Inflammatory macrophage treated with lipopolysaccharide for 1 hour (primary cell): ENCODE measurements at regions not wholly inside any gene's neighbourhood (a gene's known extent, or its start where the extent isn't known, plus 50 kb on each side); places are given as distances from the start of the nearest gene placed in this dataset.
"Not testable (repeated sequence)": the region's sequence is repeated elsewhere in the genome, so short reads cannot be mapped to it uniquely, and the experiment has no call there.

Source experiments
- DNase-seq, 2 donors: peaks; one replicate each; pipeline ENCODE4 v3.0.0-alpha.2; 2020 to 2022

DNA sequence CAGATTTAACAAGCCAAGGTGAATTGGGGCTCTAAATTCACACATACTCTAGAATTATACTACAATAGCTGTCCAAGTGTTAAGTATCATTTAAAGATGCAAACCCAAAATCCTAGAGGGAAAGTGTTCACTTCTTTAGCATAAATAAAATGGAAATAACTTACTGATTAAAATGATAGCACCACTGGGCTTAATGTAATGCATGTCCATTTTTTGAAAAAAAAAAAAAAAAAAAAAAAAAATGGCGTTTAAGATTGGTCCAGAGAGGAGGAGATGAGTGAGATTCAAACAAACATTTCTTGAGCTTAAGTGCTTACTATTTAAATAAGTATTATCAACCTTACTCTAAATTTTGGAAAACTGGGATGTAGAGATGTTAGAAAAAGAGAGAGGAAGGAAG, 251.5 kb upstream of the CWC22 start:
- no peak for DNase-seq

DNA sequence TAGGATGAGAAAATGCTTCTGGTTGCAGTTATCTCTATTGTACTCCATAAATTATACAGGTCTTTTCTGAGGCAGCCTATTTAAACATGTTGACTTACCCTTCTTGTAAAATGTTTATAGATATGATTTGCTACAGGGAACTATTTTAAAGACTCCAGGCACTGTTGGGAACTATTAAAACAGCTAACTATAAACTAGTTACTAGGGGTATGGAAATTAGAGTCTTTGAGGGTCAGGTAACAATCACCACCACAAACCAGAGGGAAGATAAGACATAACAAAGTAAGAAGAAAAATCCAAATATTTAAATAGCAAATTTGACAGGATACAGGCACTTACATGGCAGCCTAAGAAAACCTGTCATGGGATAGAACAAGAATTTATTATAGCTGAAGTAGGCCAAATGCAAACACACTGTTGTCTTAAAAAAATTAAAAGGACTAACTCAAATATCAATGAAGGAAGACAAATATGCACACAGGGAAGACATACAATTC, 251.0 kb upstream of the CWC22 start:
- no peak for DNase-seq

DNA sequence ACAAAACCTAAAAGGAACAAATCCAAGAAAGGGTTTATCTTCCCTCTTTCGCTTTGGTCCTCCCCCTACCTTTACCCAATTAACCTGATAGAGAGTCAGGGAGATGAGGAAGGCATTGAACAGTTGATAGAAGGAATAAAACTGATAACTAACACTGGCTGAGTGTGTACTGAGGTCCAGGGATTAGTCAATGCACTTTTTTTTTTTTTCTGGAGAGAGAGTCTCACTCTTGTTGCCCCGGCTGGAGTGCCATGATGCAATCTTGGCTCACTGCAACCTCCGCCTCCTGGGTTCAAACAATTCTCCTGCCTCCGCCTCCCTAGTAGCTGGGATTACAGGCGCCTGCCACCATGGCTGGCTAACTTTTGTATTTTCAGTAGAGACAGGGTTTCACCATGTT, 250.2 kb upstream of the CWC22 start:
- no peak for DNase-seq

DNA sequence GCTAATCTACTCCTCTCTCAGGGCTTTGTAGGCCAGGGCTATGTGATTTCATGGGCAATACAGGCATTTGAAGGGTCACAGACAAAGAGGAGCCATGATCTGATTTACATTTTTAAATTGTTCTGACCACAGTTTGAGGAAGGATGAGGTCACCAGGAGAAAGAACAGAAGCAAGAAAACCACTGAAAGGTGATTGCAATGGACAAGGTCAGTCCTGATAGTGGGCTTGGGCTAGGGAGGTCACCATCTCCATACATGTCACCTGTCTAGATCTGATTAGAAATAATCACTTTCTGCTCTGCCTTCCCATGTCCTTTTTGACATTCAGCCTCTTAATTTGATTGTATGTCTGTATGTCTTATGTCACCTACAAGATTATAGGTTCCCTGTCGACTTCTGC, 248.9 kb upstream of the CWC22 start:
- no peak for DNase-seq

DNA sequence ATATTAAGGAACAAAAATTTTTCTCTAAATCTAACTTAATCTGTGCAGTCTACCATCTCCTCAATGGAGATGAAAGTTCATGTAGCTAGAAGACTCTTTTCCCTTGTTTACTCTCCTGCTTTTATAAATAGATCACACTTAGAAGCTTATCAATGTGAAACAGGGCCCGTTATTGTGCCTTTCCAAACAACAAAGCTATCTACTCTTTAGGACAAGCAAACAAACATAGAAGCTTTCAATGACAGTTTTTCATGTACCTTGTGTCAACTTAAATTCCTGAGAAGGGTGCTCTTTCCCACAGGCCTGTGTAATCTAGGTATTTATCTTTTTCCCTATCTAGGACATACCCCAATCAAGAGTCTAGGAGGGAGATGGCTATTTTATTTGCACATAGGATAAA, 247.8 kb upstream of the CWC22 start:
- no peak for DNase-seq

- no peak for DNase-seq
Observed at GRCh38 chr2:180247658-180248057, 240.6 kb upstream of the CWC22 start.

GRCh38 chr2:180246268-180246667, 239.2 kb upstream of the CWC22 start:
- no peak for DNase-seq

- no peak for DNase-seq
Observed at GRCh38 chr2:180240774-180241173, 233.7 kb upstream of the CWC22 start.

DNA sequence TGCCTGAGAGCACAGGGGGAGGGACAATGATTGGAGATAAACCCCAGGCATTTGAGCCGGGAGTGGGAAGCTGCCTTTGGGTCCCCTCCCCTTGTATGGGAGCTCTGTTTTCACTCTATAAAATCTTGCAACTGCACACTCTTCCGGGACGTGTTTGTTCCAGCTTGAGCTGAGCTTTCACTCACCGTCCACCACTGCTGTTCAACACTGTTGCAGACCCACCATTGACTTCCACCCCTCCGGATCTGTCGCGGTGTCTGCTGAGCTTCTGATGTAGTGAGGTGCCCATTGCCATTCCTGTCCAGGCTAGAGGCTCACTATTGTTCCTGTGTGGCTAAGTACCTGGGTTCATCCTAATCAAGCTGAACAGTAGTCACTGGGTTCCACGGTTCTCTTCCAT, 231.6 kb upstream of the CWC22 start:
- DNase-seq: no peak

DNA sequence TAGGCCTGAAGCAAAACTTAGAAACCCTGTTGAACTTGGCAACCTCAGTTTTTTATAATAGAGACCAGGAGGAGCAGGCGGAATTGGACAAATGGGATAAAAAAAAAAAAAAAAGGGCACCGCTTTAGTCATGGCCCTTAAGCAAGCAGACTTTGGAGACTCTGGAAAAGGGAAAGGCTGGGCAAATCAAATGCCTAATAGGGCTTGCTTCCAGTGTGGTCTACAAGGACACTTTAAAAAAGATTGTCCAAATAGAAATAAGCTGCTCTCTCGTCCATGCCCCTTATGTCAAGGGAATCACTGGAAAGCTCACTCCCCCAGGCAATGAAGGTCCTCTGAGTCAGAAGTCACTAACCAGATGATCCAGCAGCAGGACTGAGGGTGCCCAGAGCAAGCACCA, 229.0 kb upstream of the CWC22 start:
- not testable (repeated sequence) for DNase-seq

- DNase-seq: not testable (repeated sequence)
Observed at GRCh38 chr2:180235506-180235905, 228.4 kb upstream of the CWC22 start.

- DNase-seq: not testable (repeated sequence)
Observed at GRCh38 chr2:180234991-180235390, 227.9 kb upstream of the CWC22 start.

GRCh38 chr2:180231015-180231414, 223.9 kb upstream of the CWC22 start:
- no peak for DNase-seq

DNA sequence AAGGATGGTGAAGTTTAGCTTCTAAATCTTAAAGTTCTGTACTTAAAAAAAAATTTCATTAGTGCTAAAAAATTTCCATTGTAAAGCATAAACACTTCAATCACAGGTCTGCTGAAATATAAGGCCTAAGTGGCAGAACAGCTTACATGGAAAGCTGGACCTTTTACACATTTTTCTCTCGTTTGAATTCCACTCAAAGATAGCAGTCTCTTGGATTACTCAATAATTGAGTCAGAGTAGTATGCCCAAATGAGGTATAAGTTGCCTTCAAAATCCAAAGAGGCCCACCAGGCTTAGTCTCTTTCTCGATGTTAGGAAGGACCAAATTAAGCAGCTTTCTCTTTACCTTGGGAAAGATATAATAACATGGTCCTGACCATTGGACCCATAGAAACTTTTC, 220.4 kb upstream of the CWC22 start:
- no peak for DNase-seq

GRCh38 chr2:180225118-180225517, 218.0 kb upstream of the CWC22 start:
- no peak for DNase-seq

- no peak for DNase-seq
Observed at GRCh38 chr2:180222644-180223043, 215.5 kb upstream of the CWC22 start.

DNA sequence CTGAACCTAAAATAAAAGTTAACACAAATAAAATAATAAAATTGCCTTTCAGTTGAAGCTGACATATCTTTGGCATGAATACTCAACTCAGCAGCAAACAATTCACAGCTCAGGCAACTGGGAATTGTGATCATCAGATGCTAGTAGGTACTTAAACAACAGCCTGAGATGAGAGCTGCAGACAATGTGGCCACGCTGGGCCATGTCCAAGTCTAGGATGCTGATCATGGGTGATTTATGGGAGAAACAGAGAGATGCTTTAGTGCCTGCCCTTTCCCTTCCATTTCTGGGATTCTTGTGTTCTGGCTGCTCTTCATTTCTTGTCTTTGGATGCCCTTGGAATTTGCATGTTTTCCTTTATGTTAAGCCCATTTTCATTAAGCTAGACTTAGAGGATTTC, 212.4 kb upstream of the CWC22 start:
- DNase-seq: no peak

DNA sequence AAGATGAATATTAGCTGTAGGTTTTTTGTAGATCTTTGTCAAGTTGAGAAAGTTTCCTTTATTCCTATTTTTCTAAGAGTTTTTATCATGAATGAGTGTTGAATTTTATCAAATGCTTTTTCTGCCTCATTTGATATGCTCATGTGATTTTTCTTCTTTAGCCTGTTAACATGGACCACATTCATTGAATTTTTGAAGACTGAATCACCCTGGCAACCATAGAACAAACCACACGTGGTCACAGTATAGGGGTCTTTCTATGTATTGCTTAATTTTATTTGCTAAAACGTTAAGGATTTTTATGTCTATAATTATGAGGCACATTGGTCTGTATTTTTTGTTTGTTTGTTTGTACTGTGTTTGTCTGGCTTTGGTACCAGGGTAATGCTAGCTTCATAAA, 201.7 kb upstream of the CWC22 start:
- DNase-seq: no peak

- DNase-seq: no peak
Observed at GRCh38 chr2:180205621-180206235, 198.6 kb upstream of the CWC22 start.

DNA sequence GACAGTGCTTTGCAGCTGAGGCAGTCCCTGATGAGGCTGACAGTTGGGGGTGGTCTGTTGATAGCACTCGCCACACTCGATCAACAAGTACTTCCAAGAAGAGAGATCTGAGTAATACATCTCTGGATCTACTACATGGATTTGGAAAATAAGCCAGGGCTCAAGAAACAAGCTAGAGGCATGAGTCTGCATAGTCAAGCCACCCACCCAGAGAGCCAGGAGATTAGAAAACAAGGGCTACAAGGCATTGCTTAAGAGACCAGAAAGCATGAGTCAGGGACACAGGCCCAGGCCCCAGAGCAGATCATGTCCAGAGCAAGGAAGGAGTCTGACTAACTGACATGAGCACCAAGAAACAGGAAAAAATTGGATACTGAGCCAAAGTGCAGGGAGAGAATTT, 196.9 kb upstream of the CWC22 start:
- DNase-seq: no peak

DNA sequence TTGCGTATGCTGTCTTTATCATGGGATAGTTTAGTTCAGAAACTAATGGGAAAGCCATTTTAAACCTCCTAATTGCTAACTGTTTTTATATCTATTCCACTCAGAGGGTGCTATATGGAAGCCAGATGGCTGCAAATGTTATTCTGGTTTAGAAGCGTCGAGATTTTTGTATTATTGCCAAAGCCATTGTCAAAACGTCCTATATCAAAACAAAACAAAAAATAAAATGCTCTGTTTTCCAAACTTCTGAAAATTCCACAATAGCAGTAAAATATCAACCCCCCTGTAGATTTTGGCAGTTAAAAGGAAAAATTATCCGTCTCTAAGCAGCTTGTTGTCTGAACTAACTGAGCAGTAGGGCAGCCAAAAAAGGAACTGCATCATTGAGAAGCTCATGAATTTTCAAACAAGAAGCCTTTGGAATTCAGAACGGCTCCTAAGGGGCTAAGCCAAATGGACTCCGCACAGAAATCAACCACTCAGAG, 195.4 kb upstream of the CWC22 start:
- no peak for DNase-seq

DNA sequence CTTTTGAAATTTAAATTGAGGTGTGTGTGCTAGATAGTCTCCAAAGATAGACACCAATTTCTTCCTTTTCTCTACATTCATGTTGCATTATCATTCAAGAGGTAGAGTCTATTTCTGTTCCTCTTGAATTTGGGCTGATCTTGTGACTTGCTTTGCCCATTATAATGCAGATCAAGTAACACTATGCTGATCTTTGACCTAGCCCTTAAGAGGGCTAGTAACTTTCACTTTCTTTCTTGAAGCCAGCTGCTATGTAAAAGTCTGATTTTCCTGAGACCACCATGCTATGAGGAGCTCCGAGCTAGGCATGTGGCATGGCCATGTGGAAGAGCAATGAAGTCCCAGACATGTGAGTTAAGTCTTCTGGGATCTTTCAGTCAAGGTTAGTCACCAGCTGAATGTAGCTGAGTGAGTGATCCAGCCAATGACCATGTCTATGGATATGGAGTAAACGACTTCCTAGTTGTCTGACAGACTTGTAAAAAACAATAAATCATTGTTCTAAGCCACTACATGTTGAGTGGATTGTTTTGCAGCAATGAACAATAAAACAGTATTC, 189.4 kb upstream of the CWC22 start:
- DNase-seq: no peak

- no peak for DNase-seq
Observed at GRCh38 chr2:180195847-180196246, 188.8 kb upstream of the CWC22 start.

DNA sequence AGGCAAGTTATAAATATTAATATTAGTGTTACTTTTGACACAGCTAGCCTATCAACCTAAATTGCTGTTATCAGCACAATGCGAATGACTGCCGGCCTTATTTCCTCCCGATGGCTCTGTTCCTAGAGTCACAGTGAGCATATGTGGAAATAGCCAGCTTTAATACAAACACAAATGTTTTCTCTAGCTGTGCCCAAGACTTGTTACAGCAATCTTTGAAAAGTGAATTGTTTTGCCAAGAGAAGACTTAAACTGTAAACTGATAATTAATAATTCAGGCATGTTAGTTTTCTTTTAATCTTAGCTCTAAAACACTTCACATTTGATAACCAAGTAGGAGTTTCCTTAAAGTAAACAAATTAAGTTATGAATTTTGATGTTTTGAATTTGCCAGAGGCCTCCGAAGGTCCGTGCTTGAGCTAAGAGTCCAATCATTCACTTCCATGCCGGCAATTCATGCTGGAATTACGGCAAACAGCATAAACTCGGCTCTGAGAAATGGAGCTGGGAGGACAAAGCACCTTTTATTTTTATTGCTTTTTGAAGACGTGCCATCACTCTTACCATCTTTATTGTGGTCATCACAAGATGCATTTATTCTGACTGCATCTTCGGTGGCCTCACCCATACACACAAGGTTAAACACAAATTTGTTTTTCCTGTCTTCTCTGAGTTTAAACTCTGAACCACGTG, 184.5 kb upstream of the CWC22 start:
- DNase-seq: no peak
